ENCODE measurements at regions not wholly inside any gene's neighbourhood (a gene's known extent, or its start where the extent isn't known, plus 50 kb on each side); places are given as distances from the start of the nearest gene placed in this dataset.
"Not testable (repeated sequence)": the region's sequence is repeated elsewhere in the genome, so short reads cannot be mapped to it uniquely, and the experiment has no call there.

- DNase-seq: no peak
These were observed 66.1 kb downstream of the RBMX2 start for GRCh38 chrX:130467936-130468335.

GRCh38 chrX:130468395-130468923 is 66.7 kb downstream of the RBMX2 start:
- DNase-seq: no peak

- no peak for DNase-seq
These were observed 81.1 kb downstream of the RBMX2 start for GRCh38 chrX:130482871-130483270.

- DNase-seq: no peak
These were observed 84.1 kb downstream of the RBMX2 start for GRCh38 chrX:130485870-130486269.

- DNase-seq: not testable (repeated sequence)
These were observed 93.7 kb downstream of the RBMX2 start for GRCh38 chrX:130495502-130495901.

GRCh38 chrX:130497531-130497930 is 95.7 kb downstream of the RBMX2 start:
- no peak for DNase-seq

- no peak for DNase-seq
These were observed 97.0 kb downstream of the RBMX2 start for GRCh38 chrX:130498653-130499274.

GRCh38 chrX:130502016-130502570 is 100.3 kb downstream of the RBMX2 start:
- DNase-seq: no peak

- no peak for DNase-seq
These were observed 102.2 kb downstream of the RBMX2 start for GRCh38 chrX:130504019-130504418.

GRCh38 chrX:130507015-130507414 is 105.2 kb downstream of the RBMX2 start:
- no peak for DNase-seq

GRCh38 chrX:130512534-130512933 is 110.7 kb downstream of the RBMX2 start:
- DNase-seq: not testable (repeated sequence)

GRCh38 chrX:130516123-130516522 is 114.3 kb downstream of the RBMX2 start:
- no peak for DNase-seq

GRCh38 chrX:130523460-130524394 is 121.9 kb downstream of the RBMX2 start:
- peak; percentile 79 for DNase-seq

GRCh38 chrX:130524476-130525194 is 122.8 kb downstream of the RBMX2 start:
- DNase-seq: no peak

GRCh38 chrX:130529531-130529930 is 127.7 kb downstream of the RBMX2 start:
- no peak for DNase-seq

GRCh38 chrX:130531066-130531465 is 129.3 kb downstream of the RBMX2 start:
- DNase-seq: no peak

GRCh38 chrX:130539721-130540321 is 138.0 kb downstream of the RBMX2 start:
- peak; percentile 46 for DNase-seq

- no peak for DNase-seq
These were observed 142.0 kb downstream of the RBMX2 start for GRCh38 chrX:130543603-130544325.

- DNase-seq: no peak
These were observed 144.0 kb downstream of the RBMX2 start for GRCh38 chrX:130545796-130546195.

- DNase-seq: not testable (repeated sequence)
These were observed 147.6 kb downstream of the RBMX2 start for GRCh38 chrX:130549382-130549781.

GRCh38 chrX:130550351-130550750 is 148.6 kb downstream of the RBMX2 start:
- no peak for DNase-seq

Measured in retina (tissue), 1 donor.